ENCODE measurements at regions not wholly inside any gene's neighbourhood (a gene's known extent, or its start where the extent isn't known, plus 50 kb on each side); places are given as distances from the start of the nearest gene placed in this dataset.

DNA sequence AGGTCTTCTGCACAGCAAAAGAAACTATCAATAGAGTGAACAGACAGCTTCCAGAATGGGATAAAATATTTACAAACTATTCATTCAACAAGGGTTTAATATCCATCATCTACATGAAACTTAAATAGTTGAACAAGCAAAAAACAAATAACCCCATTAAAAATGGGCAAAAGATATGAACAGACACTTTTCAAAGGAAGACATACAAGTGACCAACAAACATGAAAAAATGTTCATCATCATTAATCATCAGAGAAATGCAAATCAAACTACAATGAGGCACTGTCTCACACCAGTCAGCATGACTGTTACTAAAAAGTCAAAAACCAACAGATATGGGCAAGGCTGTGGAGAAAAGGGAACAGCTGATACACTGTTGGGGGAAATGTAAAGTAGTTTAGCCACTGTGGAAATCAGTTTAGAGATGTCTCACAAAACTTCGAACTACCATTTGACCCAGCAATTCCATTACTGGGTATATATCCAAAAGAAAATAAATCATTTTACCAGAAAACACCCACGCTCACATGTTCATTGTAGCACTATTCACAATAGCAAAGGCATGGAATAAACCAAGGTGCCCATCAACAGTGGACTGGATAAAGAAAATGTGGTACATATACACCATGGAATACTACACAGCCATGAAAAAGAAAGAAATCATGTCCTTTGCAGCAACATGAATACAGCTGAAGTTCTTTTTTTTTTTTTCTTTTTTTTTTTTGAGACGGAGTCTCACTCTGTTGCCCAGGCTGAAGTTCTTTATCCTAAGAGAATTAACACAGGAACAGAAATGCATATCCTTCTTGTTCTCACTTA lies 172.6 kb downstream of the KLF6 start:
- TF ChIP-seq, protein P1, sequence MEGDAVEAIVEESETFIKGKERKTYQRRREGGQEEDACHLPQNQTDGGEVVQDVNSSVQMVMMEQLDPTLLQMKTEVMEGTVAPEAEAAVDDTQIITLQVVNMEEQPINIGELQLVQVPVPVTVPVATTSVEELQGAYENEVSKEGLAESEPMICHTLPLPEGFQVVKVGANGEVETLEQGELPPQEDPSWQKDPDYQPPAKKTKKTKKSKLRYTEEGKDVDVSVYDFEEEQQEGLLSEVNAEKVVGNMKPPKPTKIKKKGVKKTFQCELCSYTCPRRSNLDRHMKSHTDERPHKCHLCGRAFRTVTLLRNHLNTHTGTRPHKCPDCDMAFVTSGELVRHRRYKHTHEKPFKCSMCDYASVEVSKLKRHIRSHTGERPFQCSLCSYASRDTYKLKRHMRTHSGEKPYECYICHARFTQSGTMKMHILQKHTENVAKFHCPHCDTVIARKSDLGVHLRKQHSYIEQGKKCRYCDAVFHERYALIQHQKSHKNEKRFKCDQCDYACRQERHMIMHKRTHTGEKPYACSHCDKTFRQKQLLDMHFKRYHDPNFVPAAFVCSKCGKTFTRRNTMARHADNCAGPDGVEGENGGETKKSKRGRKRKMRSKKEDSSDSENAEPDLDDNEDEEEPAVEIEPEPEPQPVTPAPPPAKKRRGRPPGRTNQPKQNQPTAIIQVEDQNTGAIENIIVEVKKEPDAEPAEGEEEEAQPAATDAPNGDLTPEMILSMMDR (IDR thresholded peaks at IDR 0.05; ENCODE audit: low read depth, low read length): no peak
- no peak overlapping the region for H3K27ac ChIP-seq
- no peaks in the 10 kb centered on the region for H3K36me3 ChIP-seq
- no peaks in the 10 kb centered on the region for H3K27me3 ChIP-seq (ENCODE audit: insufficient read depth, low read depth, severe bottlenecking)
- H3K4me3 ChIP-seq (ENCODE audit: low read depth, low read length): no peak overlapping the region
- H3K9me3 ChIP-seq (ENCODE audit: severe bottlenecking): no peaks in the 10 kb centered on the region
- DNase-seq: no peak

GRCh38 chr10:3606309-3606708 lies 178.7 kb downstream of the KLF6 start:
- H3K27me3 ChIP-seq (ENCODE audit: insufficient read depth, low read depth, severe bottlenecking): no peaks in the 10 kb centered on the region
- H3K27ac ChIP-seq: no peak overlapping the region
- TF ChIP-seq, protein P1 (IDR thresholded peaks at IDR 0.05; ENCODE audit: low read depth, low read length): no peak
- no peak for DNase-seq
- H3K4me3 ChIP-seq (ENCODE audit: low read depth, low read length): no peak overlapping the region
- H3K9me3 ChIP-seq (ENCODE audit: severe bottlenecking): no peaks in the 10 kb centered on the region
- H3K36me3 ChIP-seq: no peaks in the 10 kb centered on the region

DNA sequence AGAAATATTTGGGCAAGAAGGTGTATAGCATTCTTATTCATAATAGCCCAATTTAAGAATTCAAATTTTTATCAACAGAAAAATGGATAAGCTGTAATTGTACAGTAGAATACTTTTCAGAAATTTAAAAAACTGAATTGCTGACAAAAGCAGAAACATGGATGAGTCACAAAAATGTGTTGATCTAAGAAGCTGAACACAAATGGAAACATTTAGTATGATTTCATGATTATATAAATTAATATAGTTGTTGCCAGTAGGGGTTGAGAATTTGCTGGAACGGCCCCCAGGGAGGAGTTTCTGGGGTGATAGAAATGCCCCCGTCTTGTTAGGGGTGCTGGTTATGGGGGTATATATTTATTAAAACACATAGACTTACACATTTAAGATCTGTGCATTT lies 179.1 kb downstream of the KLF6 start:
- H3K36me3 ChIP-seq: no peaks in the 10 kb centered on the region
- no peaks in the 10 kb centered on the region for H3K9me3 ChIP-seq (ENCODE audit: severe bottlenecking)
- TF ChIP-seq, protein P1 (IDR thresholded peaks at IDR 0.05; ENCODE audit: low read depth, low read length): no peak
- no peak overlapping the region for H3K27ac ChIP-seq
- no peaks in the 10 kb centered on the region for H3K27me3 ChIP-seq (ENCODE audit: insufficient read depth, low read depth, severe bottlenecking)
- no peak for DNase-seq
- no peak overlapping the region for H3K4me3 ChIP-seq (ENCODE audit: low read depth, low read length)

DNA sequence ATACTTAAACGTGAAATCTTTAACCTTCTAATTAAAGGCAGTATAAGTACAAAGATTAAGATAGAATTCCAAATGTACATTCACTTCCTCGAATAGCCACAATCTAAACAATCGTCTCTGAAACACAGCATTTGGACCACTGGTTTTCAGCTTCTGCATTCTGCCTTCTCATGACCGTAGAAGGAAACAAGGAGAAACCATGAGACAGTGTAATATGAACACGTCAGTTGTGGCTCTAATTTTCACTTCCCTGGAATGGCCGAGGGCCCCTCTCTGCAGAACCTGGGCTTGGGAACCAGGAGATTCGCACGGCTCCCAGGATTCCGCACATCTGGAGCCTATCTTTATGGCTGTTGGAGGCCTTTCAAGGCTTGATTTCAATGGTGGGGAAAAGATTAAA lies 189.3 kb downstream of the KLF6 start:
- no peak for DNase-seq
- TF ChIP-seq, protein P1 (IDR thresholded peaks at IDR 0.05; ENCODE audit: low read depth, low read length): no peak
- no peaks in the 10 kb centered on the region for H3K36me3 ChIP-seq

DNA sequence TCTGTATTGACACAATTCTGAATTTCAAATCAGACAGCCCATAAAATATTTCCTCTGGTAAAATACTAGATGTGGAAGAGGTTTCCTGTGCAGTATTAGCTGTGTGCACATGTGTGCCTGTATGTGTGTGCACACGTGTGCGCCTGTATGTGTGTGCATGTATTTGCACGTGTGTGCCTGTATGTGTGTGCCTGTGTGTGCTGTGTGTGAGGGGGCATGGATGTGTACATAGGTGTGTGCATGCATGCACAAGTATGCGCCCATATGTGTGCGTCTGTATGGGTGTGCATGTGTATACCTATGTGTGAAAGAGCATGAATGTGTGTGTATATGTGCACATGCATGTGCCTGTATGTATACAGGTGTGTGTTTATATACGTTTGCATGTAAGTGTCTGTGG lies 191.4 kb downstream of the KLF6 start:
- H3K27ac ChIP-seq: no peak overlapping the region
- no peak for DNase-seq
- no peak overlapping the region for H3K4me3 ChIP-seq (ENCODE audit: low read depth, low read length)
- TF ChIP-seq, protein P1 (IDR thresholded peaks at IDR 0.05; ENCODE audit: low read depth, low read length): no peak
- no peaks in the 10 kb centered on the region for H3K9me3 ChIP-seq (ENCODE audit: severe bottlenecking)
- H3K27me3 ChIP-seq (ENCODE audit: insufficient read depth, low read depth, severe bottlenecking): no peaks in the 10 kb centered on the region
- H3K36me3 ChIP-seq: no peaks in the 10 kb centered on the region

More for the DNA sequence above, 189.3 kb downstream of the KLF6 start:
- Histone ChIP-seq H3K27ac (no peak overlapping the region), H3K4me3 (ENCODE audit: low read depth, low read length) (no peak overlapping the region), H3K27me3 (ENCODE audit: insufficient read depth, low read depth, severe bottlenecking) (no peaks in the 10 kb centered on the region), H3K9me3 (ENCODE audit: severe bottlenecking) (no peaks in the 10 kb centered on the region)

- Histone ChIP-seq H3K27ac (no peak overlapping the region), H3K4me3 (ENCODE audit: low read depth, low read length) (no peak overlapping the region), H3K9me3 (ENCODE audit: severe bottlenecking) (no peaks in the 10 kb centered on the region), H3K27me3 (ENCODE audit: insufficient read depth, low read depth, severe bottlenecking) (no peaks in the 10 kb centered on the region), H3K36me3 (no peaks in the 10 kb centered on the region)
- TF ChIP-seq, protein P1 (IDR thresholded peaks at IDR 0.05; ENCODE audit: low read depth, low read length): no peak
- no peak for DNase-seq
These were observed 192.6 kb downstream of the KLF6 start for GRCh38 chr10:3592424-3592823.

Measured in WERI-Rb-1 (cell line).